K562 (cell line): ENCODE measurements at regions not wholly inside any gene's neighbourhood (a gene's known extent, or its start where the extent isn't known, plus 50 kb on each side); places are given as distances from the start of the nearest gene placed in this dataset.

Experiments used
- ATAC-seq: fragments of 200-7000 bp; cut with Tn5 transposase; 3 replicates; pipeline ENCODE4 v1.9.1; 2020; ENCODE audit warnings: moderate library complexity
- BruUV-seq: library from RNA; stranded (reverse); fragments of 400-500 nt; replicated peaks from 2 replicates; lab custom pipeline; 2021; lab: Mats Ljungman, UMichigan
- CTCF ChIA-PET: fragments of 300-600 bp; formaldehyde crosslinking; extraction: SDS; loops from one replicate; lab custom pipeline; 2021; ENCODE audit warnings: low intra/inter-chr PET ratio; lab: Yijun Ruan, JAX
- POLR2A ChIA-PET: fragments of 300-600, 350-650 bp; sonication (Branson Sonifier 250); formaldehyde crosslinking; extraction: SDS; loops from one replicate; lab custom pipeline; 2021; ENCODE audit warnings: antibody characterized with exemption, inconsistent platforms; lab: Yijun Ruan, JAX
- DNase-seq, 4 experiments: peaks; one replicate each; pipeline versions ENCODE4 v3.0.0 to v3.0.0-alpha.2; 2011 to 2018; ENCODE audit warnings: low spot score in 3 of 4, mixed read lengths in 3 of 4; ENCODE audit errors: extremely low read depth in 1 of 4
- FAIRE-seq: peaks from 2 replicates; lab custom pipeline; 2011; peaks lifted over from hg19 to GRCh38; lab: Jason Lieb, UNC
- H2AFZ ChIP-seq: 2 replicates; pipeline ENCODE4 v1.6.0; 2011; ENCODE audit warnings: low read depth, low read length, control low read depth, inconsistent platforms
- H3K27ac ChIP-seq: fragments of 200-600 bp; 3 replicates; pipeline ENCODE4 v1.8.0; 2011; ENCODE audit warnings: low read depth, mild to moderate bottlenecking, control low read depth, inconsistent platforms, low read length, moderate library complexity, mixed read lengths; ENCODE audit errors: extremely low read depth
- H3K27me3 ChIP-seq, 2 experiments: fragments of 300-600 bp in 1 of 2; 2 replicates in 1 of 2; 3 replicates in 1 of 2; pipeline versions ENCODE4 v1.6.0 to v1.8.0; 2011; ENCODE audit warnings: inconsistent platforms in 2 of 2, low read length in 2 of 2, mild to moderate bottlenecking in 1 of 2, mixed read lengths in 1 of 2, moderate library complexity in 1 of 2; ENCODE audit not compliant: control insufficient read depth in 2 of 2, insufficient read depth in 2 of 2
- H3K36me3 ChIP-seq: fragments of 300-600 bp; 3 replicates; pipeline ENCODE4 v1.8.0; 2011; ENCODE audit warnings: mild to moderate bottlenecking, low read length, inconsistent platforms; ENCODE audit not compliant: control insufficient read depth, insufficient read depth
- H3K4me1 ChIP-seq, 2 experiments: fragments of 200-600 bp in 1 of 2; replicated peaks in 1 of 2; 2 replicates in 1 of 2; 3 replicates in 1 of 2; pipeline versions ENCODE4 v1.5.1 to v1.8.0; 2011; ENCODE audit warnings: inconsistent platforms in 2 of 2, low read length in 2 of 2, mild to moderate bottlenecking in 1 of 2, mixed read lengths in 1 of 2, moderate library complexity in 1 of 2; ENCODE audit not compliant: control insufficient read depth in 2 of 2, insufficient read depth in 2 of 2
- H3K4me2 ChIP-seq: 2 replicates; pipeline ENCODE4 v1.6.1; 2011; ENCODE audit warnings: low read length, control low read depth, inconsistent platforms, mixed read lengths; ENCODE audit not compliant: insufficient read depth
- H3K4me3 ChIP-seq: fragments of 200-600 bp; sonication (generic), shearing (Covaris generic); 2 replicates; pipeline ENCODE4 v1.5.1; 2016; ENCODE audit warnings: control low read depth, inconsistent platforms
- H3K79me2 ChIP-seq: fragments of 200-600 bp; 3 replicates; pipeline ENCODE4 v1.8.0; 2011; ENCODE audit warnings: low read length, inconsistent platforms; ENCODE audit not compliant: control insufficient read depth, insufficient read depth
- H3K9ac ChIP-seq, 2 experiments: 2 replicates each; pipeline versions ENCODE4 v1.6.0 to v1.6.1; 2011; ENCODE audit warnings: low read depth in 2 of 2, low read length in 2 of 2, control low read depth in 1 of 2, inconsistent platforms in 1 of 2, mild to moderate bottlenecking in 1 of 2, mixed read lengths in 1 of 2; ENCODE audit not compliant: insufficient read depth in 1 of 2
- H3K9me1 ChIP-seq: one replicate; pipeline ENCODE4 v1.6.0; 2011; ENCODE audit warnings: inconsistent platforms, mild to moderate bottlenecking, low read length, moderate library complexity; ENCODE audit not compliant: control insufficient read depth, insufficient read depth
- H3K9me3 ChIP-seq: replicated peaks from 2 replicates; pipeline ENCODE4 v1.5.1; 2011; ENCODE audit warnings: low read depth, low read length, inconsistent platforms; ENCODE audit not compliant: control insufficient read depth, insufficient read depth
- H4K20me1 ChIP-seq: replicated peaks from 2 replicates; pipeline ENCODE4 v1.6.1; 2011; ENCODE audit warnings: low read length, inconsistent platforms, mixed read lengths; ENCODE audit not compliant: control insufficient read depth, insufficient read depth
- CAMTA2 ChIP-seq: fragments of 250-450 bp; sonication (Bioruptor Pico); conservative IDR thresholded peaks from 2 replicates; pipeline ENCODE4 v1.5.1; 2022
- DACH1 ChIP-seq: fragments of 450-650 bp; IDR thresholded peaks from 2 replicates; pipeline ENCODE4 v1.6.1; 2018; ENCODE audit not compliant: partially characterized antibody
- E2F4 ChIP-seq: sonication (generic); formaldehyde crosslinking; IDR thresholded peaks from 2 replicates; pipeline ENCODE4 v1.8.0; 2022; ENCODE audit warnings: mild to moderate bottlenecking, low read depth, missing genetic modification reagents
- GABPA ChIP-seq: fragments of 200-800 bp; sonication (Bioruptor generic); conservative IDR thresholded peaks from 2 replicates; pipeline ENCODE4 v1.6.1; 2016; ENCODE audit warnings: low read depth, missing genetic modification characterization, missing compliant biosample characterization
- SP1 ChIP-seq: sonication (generic); formaldehyde crosslinking; IDR thresholded peaks from 2 replicates; pipeline ENCODE4 v1.8.1; 2022; ENCODE audit warnings: mild to moderate bottlenecking, missing genetic modification reagents
- USF1 ChIP-seq: sonication (generic); formaldehyde crosslinking; IDR thresholded peaks from 2 replicates; pipeline ENCODE4 v1.9.0; 2022; ENCODE audit warnings: mild to moderate bottlenecking, missing genetic modification reagents
- ZNF12 ChIP-seq: sonication (generic); formaldehyde crosslinking; IDR thresholded peaks from 2 replicates; pipeline ENCODE4 v1.4.0; 2020; ENCODE audit warnings: mild to moderate bottlenecking, missing genetic modification reagents
- ZNF23 ChIP-seq: fragments of 250-450 bp; sonication (Bioruptor Pico); IDR thresholded peaks from 2 replicates; pipeline ENCODE4 v1.4.0; 2020; ENCODE audit warnings: mild to moderate bottlenecking
- ZNF407 ChIP-seq: fragments of 450-650 bp; IDR thresholded peaks from 2 replicates; pipeline ENCODE4 v1.6.1; 2016; ENCODE audit warnings: low read depth
- ZNF764 ChIP-seq: fragments of 250-450 bp; sonication (Bioruptor Pico); IDR thresholded peaks from 2 replicates; pipeline ENCODE4 v1.4.0; 2020; ENCODE audit warnings: low read depth, mild to moderate bottlenecking, moderate library complexity
- in situ Hi-C: fragments of 300-500 bp; cut with MboI; formaldehyde crosslinking; loops from 4 replicates; pipeline ENCODE4 v1.15.0; 2018; ENCODE audit warnings: inconsistent platforms, mixed read lengths
- intact Hi-C: fragments of 100-400 bp; cut with micrococcal nuclease; formaldehyde crosslinking; loops from 2 replicates; pipeline ENCODE4 v1.14.2; 2022

- no peak overlapping the region for H3K27ac ChIP-seq
- no peak overlapping the region for H2AFZ ChIP-seq
- H4K20me1 ChIP-seq = no peaks in the 10 kb centered on the region
- BruUV-seq = no TSS peak
- in situ Hi-C loops (no loop called here), intact Hi-C loops (no loop called here)
- no peak overlapping the region for H3K4me2 ChIP-seq
- H3K9ac ChIP-seq = no peak overlapping the region
- H3K79me2 ChIP-seq = no peaks in the 10 kb centered on the region
- H3K4me1 ChIP-seq = no peaks in the 10 kb centered on the region
- ChIA-PET CTCF (no interaction called here), POLR2A (no interaction called here)
- H3K4me3 ChIP-seq = no peak overlapping the region
- no peaks in the 10 kb centered on the region for H3K9me1 ChIP-seq
- no peaks in the 10 kb centered on the region for H3K36me3 ChIP-seq
- DNase-seq (no peak), ATAC-seq (no peak), FAIRE-seq (no peak)
- no peak for TF ChIP-seq ZNF23 (CRISPR knock-in tag)
- no peak for TF ChIP-seq SP1 (CRISPR knock-in tag)
- no peak for TF ChIP-seq CAMTA2 (CRISPR knock-in tag)
- no peak for TF ChIP-seq ZNF764
- TF ChIP-seq GABPA = no peak
- no peak for TF ChIP-seq ZNF407
- no peak for TF ChIP-seq E2F4 (CRISPR knock-in tag)
- no peak for TF ChIP-seq USF1 (CRISPR knock-in tag)
- no peak for TF ChIP-seq DACH1
- TF ChIP-seq ZNF12 (CRISPR knock-in tag) = no peak
- H3K27me3 ChIP-seq = no peaks in the 10 kb centered on the region
- H3K9me3 ChIP-seq = no peaks in the 10 kb centered on the region
These were observed 531.5 kb downstream of the EPHA7 start for GRCh38 chr6:92887871-92888270.
